Neural cell (in vitro differentiated cells): ENCODE measurements at regions not wholly inside any gene's neighbourhood (a gene's known extent, or its start where the extent isn't known, plus 50 kb on each side); places are given as distances from the start of the nearest gene placed in this dataset.

Experiments used
- CTCF ChIP-seq: fragments of 450-650 bp; IDR thresholded peaks from 2 replicates; pipeline ENCODE4 v1.5.1; 2014; ENCODE audit warnings: antibody characterized with exemption, mild to moderate bottlenecking, moderate library complexity; ENCODE audit not compliant: poor library complexity, severe bottlenecking
- EP300 ChIP-seq: fragments of 450-650 bp; conservative IDR thresholded peaks from 2 replicates; pipeline ENCODE4 v1.6.1; 2014; ENCODE audit warnings: antibody characterized with exemption, mild to moderate bottlenecking, moderate library complexity; ENCODE audit not compliant: poor library complexity, severe bottlenecking
- EZH2 ChIP-seq: fragments of 200-600, 300-800 bp; shearing (Covaris generic), sonication (generic); IDR thresholded peaks from 2 replicates; pipeline ENCODE4 v1.6.1; 2014; ENCODE audit warnings: antibody characterized with exemption, low read length, borderline replicate concordance, mild to moderate bottlenecking; ENCODE audit not compliant: insufficient read depth, poor library complexity, severe bottlenecking
- POLR2AphosphoS5 ChIP-seq: IDR thresholded peaks from 2 replicates; pipeline ENCODE4 v1.6.1; 2012
- RAD21 ChIP-seq: fragments of 450-650 bp; conservative IDR thresholded peaks from 2 replicates; pipeline ENCODE4 v1.6.1; 2014; ENCODE audit warnings: antibody characterized with exemption, mild to moderate bottlenecking, moderate library complexity
- REST ChIP-seq: IDR thresholded peaks from 2 replicates; pipeline ENCODE4 v1.6.1; 2012; ENCODE audit warnings: borderline replicate concordance
- SMC3 ChIP-seq: fragments of 450-650 bp; conservative IDR thresholded peaks from 2 replicates; pipeline ENCODE4 v1.6.1; 2014; ENCODE audit warnings: antibody characterized with exemption, mild to moderate bottlenecking, moderate library complexity; ENCODE audit not compliant: poor library complexity
- TAF1 ChIP-seq: IDR thresholded peaks from 2 replicates; pipeline ENCODE4 v1.6.1; 2012; ENCODE audit warnings: low read depth

- TF ChIP-seq CTCF, result no peak
- no peak for TF ChIP-seq EP300
- TF ChIP-seq TAF1, result no peak
- TF ChIP-seq POLR2AphosphoS5, result no peak
- no peak for TF ChIP-seq EZH2
- TF ChIP-seq SMC3, result no peak
- TF ChIP-seq RAD21, result no peak
- no peak for TF ChIP-seq REST
These were observed 370.3 kb upstream of the CELF2 start for GRCh38 chr10:10647331-10647730.
